Duodenal mucosa (tissue), 2 donors: ENCODE measurements at regions not wholly inside any gene's neighbourhood (a gene's known extent, or its start where the extent isn't known, plus 50 kb on each side); places are given as distances from the start of the nearest gene placed in this dataset.

Experiments
- H3K27ac ChIP-seq: one replicate; pipeline ENCODE4 v1.7.0; 2013; ENCODE audit warnings: low read depth, low read length
- H3K27me3 ChIP-seq, 2 donors: one replicate each; pipeline ENCODE4 v1.7.0; 2013; ENCODE audit warnings: low read length in 2 of 2, control low read depth in 1 of 2; ENCODE audit not compliant: insufficient read depth in 2 of 2, control insufficient read depth in 1 of 2
- H3K36me3 ChIP-seq, 2 donors: one replicate each; pipeline ENCODE4 v1.7.0; 2013; ENCODE audit warnings: low read length in 2 of 2, control low read depth in 1 of 2; ENCODE audit not compliant: insufficient read depth in 2 of 2, control insufficient read depth in 1 of 2
- H3K4me1 ChIP-seq, 2 donors: one replicate each; pipeline ENCODE4 v1.7.0; 2013; ENCODE audit warnings: low read length in 2 of 2, control low read depth in 1 of 2; ENCODE audit not compliant: insufficient read depth in 2 of 2, control insufficient read depth in 1 of 2
- H3K4me3 ChIP-seq, 2 donors: one replicate each; pipeline ENCODE4 v1.7.0; 2013; ENCODE audit warnings: low read length in 2 of 2, low read depth in 1 of 2
- H3K9ac ChIP-seq, 2 donors: one replicate each; pipeline ENCODE4 v1.7.0; 2013; ENCODE audit warnings: low read length in 2 of 2, low read depth in 1 of 2
- H3K9me3 ChIP-seq, 2 donors: one replicate each; pipeline ENCODE4 v1.7.0; 2013; ENCODE audit warnings: low read length in 2 of 2, control low read depth in 1 of 2; ENCODE audit not compliant: control insufficient read depth in 1 of 2

- no peaks in the 10 kb centered on the region for H3K36me3 ChIP-seq
- H3K9me3 ChIP-seq, result no peaks in the 10 kb centered on the region
- no peak overlapping the region for H3K9ac ChIP-seq
- H3K27me3 ChIP-seq, result no peaks in the 10 kb centered on the region
- no peaks in the 10 kb centered on the region for H3K4me1 ChIP-seq
- H3K4me3 ChIP-seq, result no peak overlapping the region
- H3K27ac ChIP-seq, result no peak overlapping the region
Observed at GRCh38 chr10:129375171-129375570, 91.9 kb upstream of the MGMT start.

GRCh38 chr10:129375912-129376311, 91.1 kb upstream of the MGMT start:
- Histone ChIP-seq H3K4me1 (no peaks in the 10 kb centered on the region), H3K27me3 (no peaks in the 10 kb centered on the region), H3K9me3 (no peaks in the 10 kb centered on the region), H3K9ac (no peak overlapping the region), H3K36me3 (no peaks in the 10 kb centered on the region), H3K27ac (no peak overlapping the region), H3K4me3 (no peak overlapping the region)

GRCh38 chr10:129380279-129380678, 86.8 kb upstream of the MGMT start:
- Histone ChIP-seq H3K4me1 (no peaks in the 10 kb centered on the region), H3K9ac (no peak overlapping the region), H3K27me3 (peaks cover 0 to 2% of the 10 kb centered on the region in 2 donors), H3K9me3 (no peaks in the 10 kb centered on the region), H3K27ac (no peak overlapping the region), H3K4me3 (no peak overlapping the region), H3K36me3 (no peaks in the 10 kb centered on the region)

GRCh38 chr10:129381741-129382140, 85.3 kb upstream of the MGMT start:
- H3K9ac ChIP-seq, result no peak overlapping the region
- no peaks in the 10 kb centered on the region for H3K36me3 ChIP-seq
- peaks cover 0 to 2% of the 10 kb centered on the region in 2 donors for H3K27me3 ChIP-seq
- no peak overlapping the region for H3K4me3 ChIP-seq
- H3K4me1 ChIP-seq, result no peaks in the 10 kb centered on the region
- H3K27ac ChIP-seq, result no peak overlapping the region
- no peaks in the 10 kb centered on the region for H3K9me3 ChIP-seq

- no peaks in the 10 kb centered on the region for H3K9me3 ChIP-seq
- no peaks in the 10 kb centered on the region for H3K36me3 ChIP-seq
- no peak overlapping the region for H3K4me3 ChIP-seq
- H3K9ac ChIP-seq, result no peak overlapping the region
- H3K4me1 ChIP-seq, result no peaks in the 10 kb centered on the region
- no peak overlapping the region for H3K27ac ChIP-seq
- peaks cover 0 to 2% of the 10 kb centered on the region in 2 donors for H3K27me3 ChIP-seq
Observed at GRCh38 chr10:129382401-129382800, 84.6 kb upstream of the MGMT start.

GRCh38 chr10:129383651-129384050, 83.4 kb upstream of the MGMT start:
- no peak overlapping the region for H3K4me3 ChIP-seq
- no peak overlapping the region for H3K27ac ChIP-seq
- H3K9me3 ChIP-seq, result no peaks in the 10 kb centered on the region
- no peaks in the 10 kb centered on the region for H3K36me3 ChIP-seq
- H3K4me1 ChIP-seq, result no peaks in the 10 kb centered on the region
- no peak overlapping the region for H3K9ac ChIP-seq
- peaks cover 0 to 2% of the 10 kb centered on the region in 2 donors for H3K27me3 ChIP-seq

- no peak overlapping the region for H3K9ac ChIP-seq
- no peaks in the 10 kb centered on the region for H3K4me1 ChIP-seq
- no peaks in the 10 kb centered on the region for H3K36me3 ChIP-seq
- H3K4me3 ChIP-seq, result no peak overlapping the region
- H3K27me3 ChIP-seq, result peaks cover 0 to 2% of the 10 kb centered on the region in 2 donors
- no peaks in the 10 kb centered on the region for H3K9me3 ChIP-seq
- no peak overlapping the region for H3K27ac ChIP-seq
Observed at GRCh38 chr10:129385600-129385999, 81.4 kb upstream of the MGMT start.

- Histone ChIP-seq H3K9me3 (no peaks in the 10 kb centered on the region), H3K27ac (no peak overlapping the region), H3K36me3 (no peaks in the 10 kb centered on the region), H3K9ac (no peak overlapping the region), H3K4me1 (no peaks in the 10 kb centered on the region), H3K4me3 (no peak overlapping the region), H3K27me3 (peaks cover 0 to 2% of the 10 kb centered on the region in 2 donors)
Observed at GRCh38 chr10:129386415-129387257, 80.4 kb upstream of the MGMT start.

GRCh38 chr10:129387258-129387525, 79.8 kb upstream of the MGMT start:
- Histone ChIP-seq H3K27ac (no peak overlapping the region), H3K4me1 (no peaks in the 10 kb centered on the region), H3K9ac (no peak overlapping the region), H3K4me3 (no peak overlapping the region), H3K36me3 (no peaks in the 10 kb centered on the region), H3K9me3 (no peaks in the 10 kb centered on the region), H3K27me3 (peaks cover 0 to 2% of the 10 kb centered on the region in 2 donors)

GRCh38 chr10:129388435-129388834, 78.6 kb upstream of the MGMT start:
- H3K9ac ChIP-seq, result no peak overlapping the region
- no peak overlapping the region for H3K4me3 ChIP-seq
- no peaks in the 10 kb centered on the region for H3K36me3 ChIP-seq
- H3K4me1 ChIP-seq, result no peaks in the 10 kb centered on the region
- peaks cover 0 to 4% of the 10 kb centered on the region in 2 donors for H3K27me3 ChIP-seq
- no peak overlapping the region for H3K27ac ChIP-seq
- no peaks in the 10 kb centered on the region for H3K9me3 ChIP-seq
